Loucy (cell line): ENCODE measurements at regions not wholly inside any gene's neighbourhood (a gene's known extent, or its start where the extent isn't known, plus 50 kb on each side); places are given as distances from the start of the nearest gene placed in this dataset.

Experiments
- CTCF ChIP-seq: fragments of 200-600 bp; sonication (generic); conservative IDR thresholded peaks from 2 replicates; pipeline ENCODE4 v1.5.1; 2014; ENCODE audit warnings: mild to moderate bottlenecking, antibody characterized with exemption, low read length
- EZH2phosphoT487 ChIP-seq: fragments of 200-600 bp; IDR thresholded peaks from 2 replicates; pipeline ENCODE4 v1.6.1; 2018; ENCODE audit warnings: antibody characterized with exemption, mild to moderate bottlenecking, moderate library complexity, borderline replicate concordance

DNA sequence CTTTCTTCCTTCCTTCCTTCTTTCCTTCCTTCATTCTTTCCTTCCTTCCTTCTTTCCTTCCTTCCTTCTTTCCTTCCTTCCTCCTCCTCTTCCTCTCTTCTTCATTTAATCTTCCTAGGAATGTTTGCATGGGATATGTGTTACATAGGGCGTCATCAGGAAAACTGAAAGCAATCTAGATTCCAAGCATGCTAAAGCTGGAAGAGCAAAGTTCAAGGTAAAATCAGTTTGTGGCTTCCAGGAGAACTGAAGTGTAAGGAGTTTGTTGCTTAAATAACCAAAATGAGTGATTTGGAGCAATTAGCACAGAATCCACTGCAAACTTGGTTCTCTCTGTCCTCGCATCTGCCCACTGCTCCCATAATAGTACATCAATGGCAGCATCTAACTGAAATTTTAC lies 716.2 kb downstream of the GBE1 start:
- no peak for TF ChIP-seq CTCF
- no peak for TF ChIP-seq EZH2phosphoT487
